ENCODE measurements at regions not wholly inside any gene's neighbourhood (a gene's known extent, or its start where the extent isn't known, plus 50 kb on each side); places are given as distances from the start of the nearest gene placed in this dataset.

DNA sequence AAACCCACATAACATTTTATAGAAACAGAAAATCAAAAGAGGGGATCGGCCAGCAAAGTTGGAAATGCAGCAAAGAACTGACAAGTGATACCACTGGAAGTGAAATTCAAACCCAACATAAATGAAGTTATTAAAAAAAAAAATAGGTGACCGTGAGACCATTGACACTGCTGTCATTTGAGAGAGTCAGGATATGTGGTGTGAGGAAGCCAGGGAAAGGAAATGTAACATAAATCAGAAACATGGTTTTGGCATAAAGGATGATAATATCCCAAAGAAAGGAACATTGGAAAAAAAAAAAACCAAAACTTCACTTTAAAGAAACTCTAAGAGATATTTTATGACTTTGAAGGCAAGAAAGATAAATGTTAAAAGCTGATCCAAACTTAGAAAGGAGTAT is 312.4 kb upstream of the PIK3R1 start:
- H3K27me3 ChIP-seq (ENCODE audit: control insufficient read depth, insufficient read depth, low read length), result no peaks in the 10 kb centered on the region
- H3K4me3 ChIP-seq (ENCODE audit: low read length in 3 of 3), result no peak overlapping the region
- no peaks in the 10 kb centered on the region for H3K4me1 ChIP-seq (ENCODE audit: control insufficient read depth in 2 of 3, insufficient read depth in 2 of 3, low read depth in 1 of 3, low read length in 3 of 3)
- H3K9me3 ChIP-seq (ENCODE audit: control insufficient read depth in 2 of 3, insufficient read depth in 1 of 3, low read length in 3 of 3), result no peaks in the 10 kb centered on the region
- no peak for TF ChIP-seq CTCF (IDR thresholded peaks at IDR 0.05; ENCODE audit: borderline replicate concordance, extremely low read depth, insufficient read depth)
- DNase-seq (no peak), FAIRE-seq (no peak)
- intact Hi-C loops (cut with DNase I), result no loop called here
- no peak overlapping the region for H3K9ac ChIP-seq (ENCODE audit: low read length in 3 of 3)
- H3K36me3 ChIP-seq (ENCODE audit: control insufficient read depth in 2 of 3, insufficient read depth in 3 of 3, low read length in 3 of 3), result no peaks in the 10 kb centered on the region
- H3K27ac ChIP-seq (ENCODE audit: low read depth in 2 of 2, low read length in 2 of 2), result no peak overlapping the region

DNA sequence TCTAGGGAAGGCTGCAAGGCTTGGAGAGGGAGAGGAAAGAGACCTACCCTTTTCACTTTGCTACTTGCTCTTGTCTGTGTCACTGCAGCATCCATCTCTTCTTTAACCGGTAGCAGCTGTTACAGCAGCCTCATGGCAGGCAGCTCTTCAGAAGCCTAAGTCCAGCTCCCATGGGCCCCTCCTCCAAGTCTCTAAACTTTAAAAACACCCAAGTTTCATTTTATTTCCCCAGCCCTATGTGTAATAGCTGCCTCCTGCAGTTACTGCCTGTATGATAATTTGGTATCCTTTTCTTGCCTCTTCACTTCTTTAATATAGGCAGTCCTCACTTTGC is 313.1 kb upstream of the PIK3R1 start:
- Histone ChIP-seq H3K4me3 (ENCODE audit: low read length in 3 of 3) (no peak overlapping the region), H3K27me3 (ENCODE audit: control insufficient read depth, insufficient read depth, low read length) (no peaks in the 10 kb centered on the region), H3K27ac (ENCODE audit: low read depth in 2 of 2, low read length in 2 of 2) (no peak overlapping the region), H3K36me3 (ENCODE audit: control insufficient read depth in 2 of 3, insufficient read depth in 3 of 3, low read length in 3 of 3) (no peaks in the 10 kb centered on the region), H3K9me3 (ENCODE audit: control insufficient read depth in 2 of 3, insufficient read depth in 1 of 3, low read length in 3 of 3) (no peaks in the 10 kb centered on the region), H3K9ac (ENCODE audit: low read length in 3 of 3) (no peak overlapping the region), H3K4me1 (ENCODE audit: control insufficient read depth in 2 of 3, insufficient read depth in 2 of 3, low read depth in 1 of 3, low read length in 3 of 3) (no peaks in the 10 kb centered on the region)
- intact Hi-C loops (cut with DNase I), result no loop called here
- FAIRE-seq, result no peak
- DNase-seq, result no peak
- no peak for TF ChIP-seq CTCF (IDR thresholded peaks at IDR 0.05; ENCODE audit: borderline replicate concordance, extremely low read depth, insufficient read depth)

GRCh38 chr5:67901814-67902496 is 313.6 kb upstream of the PIK3R1 start:
- H3K4me3 ChIP-seq (ENCODE audit: low read length in 3 of 3), result no peak overlapping the region
- FAIRE-seq (no peak), DNase-seq (no peak)
- no peak for TF ChIP-seq CTCF (IDR thresholded peaks at IDR 0.05; ENCODE audit: borderline replicate concordance, extremely low read depth, insufficient read depth)
- no peaks in the 10 kb centered on the region for H3K4me1 ChIP-seq (ENCODE audit: control insufficient read depth in 2 of 3, insufficient read depth in 2 of 3, low read depth in 1 of 3, low read length in 3 of 3)
- H3K27me3 ChIP-seq (ENCODE audit: control insufficient read depth, insufficient read depth, low read length), result no peaks in the 10 kb centered on the region
- no peak overlapping the region for H3K27ac ChIP-seq (ENCODE audit: low read depth in 2 of 2, low read length in 2 of 2)
- H3K36me3 ChIP-seq (ENCODE audit: control insufficient read depth in 2 of 3, insufficient read depth in 3 of 3, low read length in 3 of 3), result no peaks in the 10 kb centered on the region
- intact Hi-C loops (cut with DNase I), result no loop called here
- H3K9ac ChIP-seq (ENCODE audit: low read length in 3 of 3), result no peak overlapping the region
- H3K9me3 ChIP-seq (ENCODE audit: control insufficient read depth in 2 of 3, insufficient read depth in 1 of 3, low read length in 3 of 3), result no peaks in the 10 kb centered on the region

- TF ChIP-seq CTCF (IDR thresholded peaks at IDR 0.05; ENCODE audit: borderline replicate concordance, extremely low read depth, insufficient read depth), result no peak
Measured at GRCh38 chr5:67900514-67900913, 315.0 kb upstream of the PIK3R1 start.

More at GRCh38 chr5:67900514-67900913, 315.0 kb upstream of the PIK3R1 start:
- H3K9me3 ChIP-seq (ENCODE audit: control insufficient read depth in 2 of 3, insufficient read depth in 1 of 3, low read length in 3 of 3), result no peaks in the 10 kb centered on the region
- intact Hi-C loops (cut with DNase I), result no loop called here
- no peak overlapping the region for H3K4me3 ChIP-seq (ENCODE audit: low read length in 3 of 3)
- H3K4me1 ChIP-seq (ENCODE audit: control insufficient read depth in 2 of 3, insufficient read depth in 2 of 3, low read depth in 1 of 3, low read length in 3 of 3), result no peaks in the 10 kb centered on the region
- H3K27ac ChIP-seq (ENCODE audit: low read depth in 2 of 2, low read length in 2 of 2), result no peak overlapping the region
- FAIRE-seq, result no peak
- H3K9ac ChIP-seq (ENCODE audit: low read length in 3 of 3), result no peak overlapping the region
- no peak for DNase-seq
- no peaks in the 10 kb centered on the region for H3K36me3 ChIP-seq (ENCODE audit: control insufficient read depth in 2 of 3, insufficient read depth in 3 of 3, low read length in 3 of 3)
- no peaks in the 10 kb centered on the region for H3K27me3 ChIP-seq (ENCODE audit: control insufficient read depth, insufficient read depth, low read length)

Measured in kidney (tissue), 13 donors.